H9 (cell line): ENCODE measurements at regions not wholly inside any gene's neighbourhood (a gene's known extent, or its start where the extent isn't known, plus 50 kb on each side); places are given as distances from the start of the nearest gene placed in this dataset.

Experiments used
- DNase-seq: peaks from one replicate; pipeline ENCODE4 v3.0.0-alpha.2; 2017
- H2AFZ ChIP-seq: one replicate; pipeline ENCODE4 v1.6.1; 2013; ENCODE audit warnings: mild to moderate bottlenecking, low read length, control low read depth, moderate library complexity
- H2AK5ac ChIP-seq: 2 replicates; pipeline ENCODE4 v1.6.1; 2013; ENCODE audit warnings: low read length, control low read depth, mixed read lengths; ENCODE audit not compliant: insufficient read length
- H2BK120ac ChIP-seq: one replicate; pipeline ENCODE4 v1.6.1; 2013; ENCODE audit warnings: low read depth, mild to moderate bottlenecking, low read length, control low read depth, inconsistent platforms; ENCODE audit not compliant: poor library complexity, severe bottlenecking
- H2BK12ac ChIP-seq: 2 replicates; pipeline ENCODE4 v1.6.1; 2013; ENCODE audit warnings: low read length, control low read depth, mixed read lengths, low read depth; ENCODE audit not compliant: insufficient read length
- H2BK15ac ChIP-seq: 2 replicates; pipeline ENCODE4 v1.6.1; 2013; ENCODE audit warnings: low read depth, low read length, control low read depth
- H2BK20ac ChIP-seq: one replicate; pipeline ENCODE4 v1.6.1; 2013; ENCODE audit warnings: low read depth, mild to moderate bottlenecking, low read length, control low read depth, inconsistent platforms; ENCODE audit not compliant: poor library complexity, severe bottlenecking
- H2BK5ac ChIP-seq: 2 replicates; pipeline ENCODE4 v1.6.1; 2013; ENCODE audit warnings: low read length, control low read depth, mixed read lengths; ENCODE audit not compliant: insufficient read length
- H3K14ac ChIP-seq: 2 replicates; pipeline ENCODE4 v1.6.1; 2013; ENCODE audit warnings: low read length, control low read depth; ENCODE audit not compliant: insufficient read depth
- H3K18ac ChIP-seq: 2 replicates; pipeline ENCODE4 v1.6.1; 2013; ENCODE audit warnings: low read depth, mild to moderate bottlenecking, mixed read lengths, low read length, control low read depth; ENCODE audit not compliant: insufficient read length
- H3K23ac ChIP-seq: 2 replicates; pipeline ENCODE4 v1.6.1; 2013; ENCODE audit warnings: low read length, control low read depth, mixed read lengths, low read depth; ENCODE audit not compliant: insufficient read length
- H3K23me2 ChIP-seq: 2 replicates; pipeline ENCODE4 v1.6.1; 2013; ENCODE audit warnings: low read depth, mild to moderate bottlenecking, mixed read lengths, low read length, control low read depth; ENCODE audit not compliant: insufficient read length, poor library complexity, severe bottlenecking
- H3K27ac ChIP-seq: 2 replicates; pipeline ENCODE4 v1.5.1; 2013; ENCODE audit warnings: low read length, control low read depth, mixed read lengths, low read depth; ENCODE audit not compliant: insufficient read length
- H3K27me3 ChIP-seq: 2 replicates; pipeline ENCODE4 v1.6.1; 2013; ENCODE audit warnings: low read length, control low read depth, inconsistent platforms; ENCODE audit not compliant: insufficient read depth
- H3K4ac ChIP-seq: 2 replicates; pipeline ENCODE4 v1.6.1; 2013; ENCODE audit warnings: low read depth, mild to moderate bottlenecking, control low read depth, inconsistent platforms, low read length, moderate library complexity
- H3K4me1 ChIP-seq: 2 replicates; pipeline ENCODE4 v1.6.1; 2013; ENCODE audit warnings: low read length, control low read depth, inconsistent platforms; ENCODE audit not compliant: insufficient read depth
- H3K4me2 ChIP-seq: 2 replicates; pipeline ENCODE4 v1.6.1; 2013; ENCODE audit warnings: low read length, control low read depth, mixed read lengths; ENCODE audit not compliant: insufficient read length, insufficient read depth
- H3K56ac ChIP-seq: 2 replicates; pipeline ENCODE4 v1.6.1; 2013; ENCODE audit warnings: low read depth, mild to moderate bottlenecking, mixed read lengths, low read length, control low read depth; ENCODE audit not compliant: insufficient read length
- H3K79me1 ChIP-seq: 2 replicates; pipeline ENCODE4 v1.6.1; 2013; ENCODE audit warnings: low read depth, mild to moderate bottlenecking, moderate library complexity, low read length, control low read depth, inconsistent platforms; ENCODE audit not compliant: insufficient read depth, poor library complexity, severe bottlenecking
- H3K79me2 ChIP-seq: 2 replicates; pipeline ENCODE4 v1.6.1; 2013; ENCODE audit warnings: low read length, control low read depth, inconsistent platforms; ENCODE audit not compliant: insufficient read depth
- H3K9ac ChIP-seq: 2 replicates; pipeline ENCODE4 v1.6.1; 2013; ENCODE audit warnings: low read length, control low read depth, mixed read lengths; ENCODE audit not compliant: insufficient read length; ENCODE audit errors: extremely low read depth
- H3K9me3 ChIP-seq: one replicate; pipeline ENCODE4 v1.6.1; 2013; ENCODE audit warnings: low read depth, low read length, inconsistent platforms; ENCODE audit not compliant: control insufficient read depth
- H3T11ph ChIP-seq: one replicate; pipeline ENCODE4 v1.6.1; 2013; ENCODE audit warnings: mild to moderate bottlenecking, low read length, control low read depth, inconsistent platforms
- H4K20me1 ChIP-seq: one replicate; pipeline ENCODE4 v1.6.1; 2013; ENCODE audit not compliant: control insufficient read depth, insufficient read length, insufficient read depth
- H4K5ac ChIP-seq: 2 replicates; pipeline ENCODE4 v1.6.1; 2013; ENCODE audit warnings: low read depth, mild to moderate bottlenecking, mixed read lengths, low read length, control low read depth; ENCODE audit not compliant: insufficient read length
- H4K8ac ChIP-seq: replicated peaks from 2 replicates; pipeline ENCODE4 v1.6.1; 2013; ENCODE audit warnings: low read length, control low read depth, mixed read lengths, low read depth; ENCODE audit not compliant: insufficient read length
- H4K91ac ChIP-seq: 2 replicates; pipeline ENCODE4 v1.6.1; 2013; ENCODE audit warnings: low read depth, mild to moderate bottlenecking, moderate library complexity, mixed read lengths, low read length, control low read depth; ENCODE audit not compliant: insufficient read length
- H3K27ac Mint-ChIP-seq, 3 experiments: 2 replicates in 2 of 3; 3 replicates in 1 of 3; pipeline ENCODE4 v1.8.0; 2020 to 2021; ENCODE audit warnings: mixed read lengths in 3 of 3, mild to moderate bottlenecking in 1 of 3, moderate library complexity in 1 of 3
- H3K27me3 Mint-ChIP-seq: 2 replicates; pipeline ENCODE4 v1.8.0; 2021; ENCODE audit warnings: low read depth, mild to moderate bottlenecking, moderate library complexity, mixed read lengths
- H3K36me3 Mint-ChIP-seq, 3 experiments: 2 replicates in 2 of 3; 3 replicates in 1 of 3; pipeline ENCODE4 v1.8.0; 2020 to 2021; ENCODE audit warnings: low read depth in 3 of 3, mixed read lengths in 3 of 3; ENCODE audit not compliant: insufficient read depth in 1 of 3
- H3K4me1 Mint-ChIP-seq, 2 experiments: 2 replicates each; pipeline ENCODE4 v1.8.0; 2020; ENCODE audit warnings: mixed read lengths in 2 of 2
- H3K4me3 Mint-ChIP-seq, 2 experiments: 2 replicates in 1 of 2; 3 replicates in 1 of 2; pipeline ENCODE4 v1.8.0; 2020 to 2021; ENCODE audit warnings: mild to moderate bottlenecking in 2 of 2, mixed read lengths in 2 of 2, moderate library complexity in 1 of 2
- H3K9me3 Mint-ChIP-seq, 2 experiments: 2 replicates in 1 of 2; 3 replicates in 1 of 2; pipeline ENCODE4 v1.8.0; 2020; ENCODE audit warnings: mild to moderate bottlenecking in 2 of 2, mixed read lengths in 2 of 2, moderate library complexity in 1 of 2
- CTCF ChIP-seq: fragments of 200-600 bp; sonication (generic); conservative IDR thresholded peaks from 3 replicates; pipeline ENCODE4 v1.8.0; 2021; ENCODE audit warnings: antibody characterized with exemption, mild to moderate bottlenecking
- WGBS: extraction: QIAGEN DNeasy Blood & Tissue Kit; methylation state at CpG from one replicate; pipeline ENCODE4 v1.1.7; 2013; ENCODE audit warnings: missing lambda C conversion rate, low lambda C conversion rate, mixed read lengths; ENCODE audit not compliant: insufficient read length; ENCODE audit errors: extremely low coverage; 5-methylcytosine and 5-hydroxymethylcytosine counted together

GRCh38 chr3:67791620-67792019 is 137.2 kb upstream of the SUCLG2 start:
- Histone ChIP-seq H2BK20ac (no peak overlapping the region), H4K8ac (no peak overlapping the region), H3T11ph (no peak overlapping the region), H2AK5ac (no peak overlapping the region), H4K5ac (no peak overlapping the region), H3K4me1 (no peaks in the 10 kb centered on the region), H3K4me2 (no peak overlapping the region), H2BK5ac (no peak overlapping the region), H3K27me3 (no peaks in the 10 kb centered on the region), H3K79me2 (no peaks in the 10 kb centered on the region), H2BK12ac (no peak overlapping the region), H3K23ac (no peak overlapping the region), H4K20me1 (no peaks in the 10 kb centered on the region), H3K79me1 (no peaks in the 10 kb centered on the region), H3K23me2 (no peaks in the 10 kb centered on the region), H3K9me3 (no peaks in the 10 kb centered on the region), H2BK15ac (no peak overlapping the region), H3K14ac (no peak overlapping the region), H2BK120ac (no peak overlapping the region), H2AFZ (no peak overlapping the region), H4K91ac (no peak overlapping the region), H3K4ac (no peak overlapping the region), H3K9ac (no peak overlapping the region), H3K56ac (no peak overlapping the region), H3K27ac (no peak overlapping the region), H3K18ac (no peak overlapping the region)
- no peak for TF ChIP-seq CTCF
- H3K9me3 Mint-ChIP-seq, result no peaks in the 10 kb centered on the region
- no peak overlapping the region for H3K4me3 Mint-ChIP-seq
- no CpG with 5 or more reads among the region's 5 CpGs for WGBS
- no peak for DNase-seq
- peaks cover 9 to 10% of the 10 kb centered on the region in 2 experiments for H3K4me1 Mint-ChIP-seq
- no peak overlapping the region for H3K27ac Mint-ChIP-seq
- no peaks in the 10 kb centered on the region for H3K36me3 Mint-ChIP-seq
- no peaks in the 10 kb centered on the region for H3K27me3 Mint-ChIP-seq
